GM21526 (cell line): ENCODE measurements at regions not wholly inside any gene's neighbourhood (a gene's known extent, or its start where the extent isn't known, plus 50 kb on each side); places are given as distances from the start of the nearest gene placed in this dataset.

Source experiments
- ATAC-seq: cut with Tn5 transposase; IDR thresholded peaks from one replicate; pipeline ENCODE4 v1.9.1; 2021; ENCODE audit warnings: moderate library complexity; ENCODE audit not compliant: unreplicated experiment, low FRiP score

- ATAC-seq = no peak
Measured at GRCh38 chr9:16322849-16323248, 547.6 kb downstream of the BNC2 start.

GRCh38 chr9:16325966-16326365 lies 544.5 kb downstream of the BNC2 start:
- no peak for ATAC-seq

- no peak for ATAC-seq
Measured at GRCh38 chr9:16328349-16328748, 542.1 kb downstream of the BNC2 start.

- no peak for ATAC-seq
Measured at GRCh38 chr9:16329671-16330113, 540.8 kb downstream of the BNC2 start.

GRCh38 chr9:16331031-16331430 lies 539.4 kb downstream of the BNC2 start:
- ATAC-seq = no peak

- no peak for ATAC-seq
Measured at GRCh38 chr9:16331527-16331926, 538.9 kb downstream of the BNC2 start.

- ATAC-seq = no peak
Measured at GRCh38 chr9:16333691-16334090, 536.8 kb downstream of the BNC2 start.

GRCh38 chr9:16335788-16336580 lies 534.5 kb downstream of the BNC2 start:
- no peak for ATAC-seq

- ATAC-seq = no peak
Measured at GRCh38 chr9:16336833-16337232, 533.6 kb downstream of the BNC2 start.

- no peak for ATAC-seq
Measured at GRCh38 chr9:16337322-16338029, 533.0 kb downstream of the BNC2 start.

- no peak for ATAC-seq
Measured at GRCh38 chr9:16341177-16341576, 529.3 kb downstream of the BNC2 start.

GRCh38 chr9:16342246-16343020 lies 528.0 kb downstream of the BNC2 start:
- no peak for ATAC-seq

GRCh38 chr9:16343249-16344237 lies 526.9 kb downstream of the BNC2 start:
- no peak for ATAC-seq

- ATAC-seq = no peak
Measured at GRCh38 chr9:16344343-16344742, 526.1 kb downstream of the BNC2 start.

- ATAC-seq = no peak
Measured at GRCh38 chr9:16345902-16346301, 524.6 kb downstream of the BNC2 start.

GRCh38 chr9:16347886-16348285 lies 522.6 kb downstream of the BNC2 start:
- no peak for ATAC-seq

GRCh38 chr9:16348531-16348930 lies 521.9 kb downstream of the BNC2 start:
- ATAC-seq = no peak

- ATAC-seq = no peak
Measured at GRCh38 chr9:16352251-16352650, 518.2 kb downstream of the BNC2 start.

- ATAC-seq = no peak
Measured at GRCh38 chr9:16352791-16353401, 517.6 kb downstream of the BNC2 start.
